Epithelial cell of prostate (primary cell): ENCODE measurements at regions not wholly inside any gene's neighbourhood (a gene's known extent, or its start where the extent isn't known, plus 50 kb on each side); places are given as distances from the start of the nearest gene placed in this dataset.
"Not testable (repeated sequence)": the region's sequence is repeated elsewhere in the genome, so short reads cannot be mapped to it uniquely, and the experiment has no call there.

ENCODE experiments used
- DNase-seq: peaks from one replicate; pipeline ENCODE4 v3.0.0-alpha.2; 2011; ENCODE audit warnings: low read depth, low spot score
- H3K27ac ChIP-seq: fragments of 450-650 bp; 2 replicates; pipeline ENCODE4 v1.5.1; 2017; ENCODE audit warnings: mild to moderate bottlenecking

DNA sequence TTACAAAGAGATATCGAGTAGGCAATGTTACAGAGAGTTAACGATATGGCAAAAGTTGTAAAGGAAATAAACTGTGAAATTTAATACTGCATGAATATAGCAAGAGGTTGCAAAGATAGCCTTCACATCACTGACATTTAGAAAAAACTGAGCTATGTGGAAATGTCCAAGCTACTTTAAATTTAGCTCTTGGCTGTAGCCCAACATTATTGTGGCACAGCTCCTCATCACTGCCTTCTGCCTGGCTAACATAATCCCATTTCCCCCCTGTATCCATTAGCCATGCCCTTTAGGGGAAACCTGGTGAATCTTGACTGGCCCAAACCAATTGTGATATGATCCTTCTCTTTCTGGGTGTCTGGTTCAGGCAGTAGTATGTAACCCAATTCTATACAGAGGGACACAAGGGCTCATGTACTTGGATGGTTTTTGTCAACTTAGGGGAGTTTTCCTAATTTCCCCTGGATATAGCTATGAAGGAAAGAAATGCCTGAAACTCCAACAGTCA lies 115.4 kb downstream of the PFDN4 start:
- no peak overlapping the region for H3K27ac ChIP-seq
- DNase-seq, result no peak

DNA sequence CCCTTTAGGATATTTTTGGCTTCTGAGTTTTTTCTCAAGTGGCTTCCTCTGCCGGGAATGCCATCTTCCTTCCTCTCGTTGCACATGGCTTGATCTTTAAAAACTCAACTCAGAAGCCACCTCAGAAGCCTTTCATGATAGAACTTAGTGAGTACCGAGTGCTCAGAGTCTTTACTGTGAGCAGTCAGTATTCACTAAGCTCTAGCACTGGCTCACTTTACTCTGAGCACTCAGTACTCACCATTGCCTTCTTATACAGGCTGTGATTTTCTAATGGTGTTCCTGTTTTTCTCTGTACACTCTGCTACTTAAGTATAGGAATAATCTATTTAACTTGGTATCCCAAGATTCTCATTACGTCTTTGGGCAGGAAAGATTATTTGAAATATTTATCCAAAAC lies 116.2 kb downstream of the PFDN4 start:
- DNase-seq, result no peak
- no peak overlapping the region for H3K27ac ChIP-seq

DNA sequence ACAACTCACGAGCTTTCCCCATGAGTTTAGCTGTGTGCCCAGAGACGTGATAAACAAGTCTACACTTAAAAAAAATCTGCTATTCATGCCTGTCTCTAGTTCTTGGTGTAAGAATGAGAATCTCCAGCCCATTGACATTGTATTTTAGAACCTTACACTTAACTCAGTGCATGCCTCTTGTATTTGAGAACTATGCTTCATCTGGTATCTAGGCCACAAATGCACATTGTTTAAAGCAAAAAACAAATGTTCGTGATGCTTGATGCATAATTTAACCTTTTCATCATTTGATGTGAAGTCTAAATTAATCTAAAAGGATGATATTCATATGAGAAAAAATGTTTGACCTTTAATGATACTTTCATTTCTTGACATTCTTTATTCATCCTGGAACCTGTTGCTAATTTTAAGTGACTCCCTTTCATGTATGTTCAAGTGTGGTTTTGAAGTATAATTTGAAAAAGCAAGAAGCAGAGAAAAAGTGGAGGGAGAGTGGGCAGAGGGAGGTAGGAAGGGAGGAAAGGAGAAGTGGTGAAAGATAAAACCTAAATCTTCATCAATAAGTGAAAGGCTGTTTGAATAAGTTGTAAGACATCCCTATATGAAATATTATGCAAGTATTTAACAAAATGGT lies 116.9 kb downstream of the PFDN4 start:
- no peak for DNase-seq

DNA sequence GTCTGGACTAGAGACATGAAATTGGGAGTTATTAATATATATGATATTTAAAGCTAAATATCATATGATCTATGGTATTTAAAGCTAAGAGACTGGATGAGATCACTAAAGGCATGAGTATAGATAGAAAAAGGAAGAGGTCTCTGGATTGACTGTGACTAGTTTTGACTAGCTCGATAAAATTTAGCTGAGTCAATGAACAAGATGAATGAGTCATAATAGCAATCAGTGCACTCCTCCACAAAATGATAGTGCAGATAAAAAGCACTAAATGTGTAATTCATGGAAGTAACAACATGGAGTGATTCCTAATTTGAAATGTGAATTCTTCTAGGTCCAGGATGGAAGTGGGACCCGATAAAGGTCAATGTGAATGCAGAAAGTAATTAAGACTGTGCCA lies 127.4 kb downstream of the PFDN4 start:
- no peak for DNase-seq
- no peak overlapping the region for H3K27ac ChIP-seq

More for the DNA sequence above, 116.9 kb downstream of the PFDN4 start:
- H3K27ac ChIP-seq, result no peak overlapping the region

DNA sequence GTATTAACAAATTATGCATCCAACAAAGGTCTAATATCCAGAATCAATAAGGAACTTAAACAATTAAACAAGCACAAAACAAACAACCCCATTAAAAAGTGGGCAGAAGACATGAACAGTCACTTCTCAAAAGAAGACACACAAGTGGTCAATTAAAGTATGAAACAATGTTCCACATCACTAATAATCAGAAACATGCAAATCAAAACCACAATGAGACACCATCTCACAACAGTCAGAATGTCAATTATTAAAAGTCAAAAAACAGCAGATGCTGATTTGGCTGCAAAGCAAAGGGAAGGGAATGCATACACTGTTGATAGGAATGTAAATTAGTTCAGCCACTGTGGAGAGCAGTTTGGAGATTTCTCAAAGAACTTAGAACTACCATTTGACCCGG lies 129.3 kb downstream of the PFDN4 start:
- H3K27ac ChIP-seq, result no peak overlapping the region
- DNase-seq, result no peak

DNA sequence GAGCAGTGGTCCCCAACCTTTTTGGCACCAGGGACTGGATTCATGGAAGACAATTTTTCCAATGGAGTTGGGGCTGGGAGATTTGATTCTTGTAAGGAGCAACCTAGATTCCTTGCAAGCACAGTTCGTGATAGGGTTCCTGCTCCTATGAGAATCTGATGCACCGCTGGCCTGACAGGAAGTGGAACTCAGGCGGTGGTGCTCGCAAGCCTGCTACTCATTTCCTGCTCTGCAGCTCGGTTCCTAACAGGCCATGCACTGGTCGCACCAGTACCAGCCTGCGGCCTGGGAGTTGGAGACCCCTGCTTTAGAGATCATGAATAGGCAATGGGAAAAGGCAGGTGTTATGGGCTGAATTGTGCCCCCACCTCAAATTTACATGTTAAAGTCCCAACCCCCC lies 131.2 kb downstream of the PFDN4 start:
- no peak overlapping the region for H3K27ac ChIP-seq
- no peak for DNase-seq

DNA sequence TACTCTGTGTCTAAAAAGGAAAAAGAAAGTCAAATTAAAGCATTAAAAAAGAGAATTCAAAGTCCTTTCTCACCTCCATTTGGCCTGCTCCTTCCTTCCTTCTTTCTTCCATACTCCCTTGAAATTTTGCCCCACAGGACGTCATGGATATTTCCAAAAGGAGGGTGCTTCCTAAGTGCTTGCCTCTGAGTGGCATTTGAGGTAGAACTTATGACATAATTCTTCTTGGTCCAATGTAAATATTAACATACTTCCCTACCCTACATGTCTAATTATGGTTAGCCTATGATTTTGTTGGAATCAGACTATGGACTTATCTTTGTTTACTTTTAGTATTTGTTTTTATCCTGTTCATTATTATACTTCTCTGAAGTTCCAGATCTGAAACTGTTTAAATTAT lies 132.3 kb downstream of the PFDN4 start:
- no peak for DNase-seq
- H3K27ac ChIP-seq, result no peak overlapping the region

DNA sequence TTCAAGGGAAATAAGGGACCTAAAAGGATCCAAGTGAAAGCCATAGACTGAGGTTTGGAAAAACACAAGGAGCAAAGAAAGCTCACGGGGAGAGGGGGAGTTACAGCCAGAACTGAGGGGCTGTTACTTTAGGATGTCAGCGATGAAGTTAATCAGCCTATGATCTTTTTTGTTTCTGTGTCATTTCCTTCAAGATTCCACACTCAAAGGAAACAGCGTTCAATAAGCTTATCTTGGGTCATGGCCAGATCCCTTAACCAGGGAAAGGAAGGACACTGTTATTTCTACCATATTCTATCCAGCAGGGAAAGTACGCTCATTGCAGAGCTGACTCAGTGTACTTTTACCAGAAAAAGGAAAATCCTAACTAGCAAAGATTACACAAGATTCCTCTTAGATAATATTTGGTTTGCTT lies 132.8 kb downstream of the PFDN4 start:
- no peak for DNase-seq
- no peak overlapping the region for H3K27ac ChIP-seq

DNA sequence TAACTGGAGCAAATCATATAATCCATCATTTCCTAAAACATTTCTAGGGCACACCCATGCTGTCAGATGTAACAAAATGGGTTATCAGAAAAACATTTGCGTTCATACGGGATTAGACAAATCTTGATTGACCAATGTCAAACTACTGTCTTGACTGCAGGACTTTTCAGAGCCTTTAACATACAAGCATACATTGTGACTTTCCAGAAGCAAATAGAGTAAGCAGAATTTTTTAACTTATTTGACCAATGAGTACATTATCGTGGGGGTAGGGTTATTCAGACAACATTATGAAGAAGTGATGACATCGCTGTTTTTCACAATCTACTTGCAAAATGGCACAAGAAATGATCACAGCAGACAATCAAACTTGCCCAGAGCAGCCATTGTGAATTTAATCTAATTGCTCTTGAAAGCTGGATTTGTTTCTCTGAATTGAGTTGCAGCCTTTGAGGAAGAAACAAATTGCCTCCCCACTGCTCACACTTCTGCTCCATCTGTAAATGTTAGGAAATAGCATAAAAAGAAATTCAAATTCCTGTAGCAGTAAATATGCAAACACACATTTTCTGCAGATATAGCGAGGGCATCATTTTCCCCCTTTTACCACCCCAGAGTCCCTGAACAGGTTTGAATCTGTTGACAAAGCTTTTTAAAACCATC lies 133.0 kb upstream of the DOK5 start:
- no peak for DNase-seq
- H3K27ac ChIP-seq, result no peak overlapping the region

DNA sequence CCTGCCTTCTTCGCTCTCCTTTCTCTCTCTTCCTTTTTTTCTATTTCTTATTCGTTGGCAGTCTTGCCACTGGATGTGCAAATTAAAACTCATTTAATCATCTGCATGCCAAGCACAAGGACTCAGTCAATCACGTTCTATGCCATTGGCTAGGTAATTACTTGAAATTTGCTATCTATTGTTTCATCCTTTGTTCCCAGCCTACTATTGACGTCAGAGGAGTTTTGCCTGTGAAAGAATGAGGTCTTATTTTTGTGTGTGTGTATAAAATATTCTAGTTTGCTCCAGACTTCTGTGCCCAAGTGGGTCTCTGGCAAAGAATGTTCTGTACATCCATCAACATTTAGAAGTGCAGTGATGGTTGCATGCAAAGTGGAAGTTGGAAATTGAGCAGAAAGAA lies 132.3 kb upstream of the DOK5 start:
- DNase-seq, result no peak
- no peak overlapping the region for H3K27ac ChIP-seq

DNA sequence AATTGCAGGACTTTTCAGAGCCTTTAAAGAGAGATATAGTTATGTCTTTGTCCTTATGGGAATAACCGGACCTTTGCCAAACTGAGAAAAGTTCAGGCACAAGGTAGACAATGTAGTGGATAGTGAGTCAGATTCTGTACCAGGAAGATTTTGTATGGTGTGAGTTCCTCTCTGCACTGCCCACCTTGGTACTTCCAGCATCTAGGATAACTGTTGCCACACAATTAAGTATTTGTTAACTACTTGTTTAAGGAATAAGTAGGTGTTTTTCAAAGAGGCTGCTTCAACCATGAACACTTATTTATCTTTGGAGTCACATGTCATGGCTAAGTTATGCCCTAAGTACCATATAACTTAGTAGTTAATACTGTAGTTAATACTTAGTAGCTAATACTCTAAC lies 131.8 kb upstream of the DOK5 start:
- no peak for DNase-seq
- no peak overlapping the region for H3K27ac ChIP-seq

DNA sequence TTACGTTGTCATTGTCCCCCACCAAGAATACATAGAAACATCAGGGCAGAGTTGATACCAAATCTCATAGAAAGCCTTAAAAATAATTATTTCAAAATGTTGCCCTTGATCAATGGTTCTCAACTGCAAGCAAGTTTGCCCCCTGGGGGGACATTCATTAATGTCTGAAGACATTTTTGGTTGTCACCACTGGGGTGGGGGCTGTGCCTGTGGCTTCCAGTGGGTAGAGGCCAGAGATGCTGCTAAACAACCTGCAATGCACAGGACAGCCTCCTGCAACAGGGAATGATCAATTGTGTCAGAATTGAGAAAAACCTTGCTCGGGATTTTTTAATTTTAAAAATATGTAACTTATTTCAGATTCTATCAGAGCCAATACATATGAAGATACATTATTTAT lies 130.6 kb upstream of the DOK5 start:
- no peak overlapping the region for H3K27ac ChIP-seq
- DNase-seq, result no peak

DNA sequence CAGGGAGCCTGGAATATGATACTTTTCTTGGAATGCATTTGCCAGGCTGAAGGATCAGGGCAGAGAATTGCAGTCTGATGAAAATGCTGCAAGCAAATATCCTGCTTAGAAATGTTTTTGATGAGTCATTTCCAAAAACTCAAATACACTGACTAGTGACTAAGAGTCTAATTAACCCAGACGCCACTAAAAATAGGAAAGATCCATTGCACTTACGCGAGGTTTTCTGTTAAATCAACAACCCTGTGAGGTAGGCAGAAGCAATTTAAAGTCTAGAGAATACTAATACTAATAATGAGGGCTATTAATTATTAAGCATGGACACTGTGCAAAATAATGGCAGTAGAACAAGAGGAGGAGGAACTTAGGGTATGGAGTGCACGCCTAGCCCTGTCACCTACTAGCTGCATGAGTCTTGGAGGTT lies 130.1 kb upstream of the DOK5 start:
- no peak for DNase-seq
- H3K27ac ChIP-seq, result no peak overlapping the region

DNA sequence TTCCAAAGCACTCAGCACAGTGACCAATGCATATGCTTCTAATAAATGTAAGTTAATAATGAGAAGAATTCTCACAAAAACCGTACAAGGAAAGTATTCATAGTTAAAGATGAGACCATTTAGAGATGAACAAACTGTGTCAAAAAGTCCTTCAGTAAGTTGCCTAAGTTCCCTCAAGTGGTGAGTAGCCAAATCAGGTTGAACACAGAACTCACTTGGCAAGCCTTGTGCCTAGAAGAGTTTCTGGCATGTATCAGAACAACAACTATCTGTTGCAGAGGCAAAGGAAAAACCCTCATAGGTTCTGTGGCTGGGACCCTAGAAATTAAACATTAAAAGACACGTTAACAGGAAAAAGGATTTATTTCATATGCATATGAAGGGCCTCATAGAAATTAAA lies 129.6 kb upstream of the DOK5 start:
- no peak for DNase-seq
- H3K27ac ChIP-seq, result no peak overlapping the region

DNA sequence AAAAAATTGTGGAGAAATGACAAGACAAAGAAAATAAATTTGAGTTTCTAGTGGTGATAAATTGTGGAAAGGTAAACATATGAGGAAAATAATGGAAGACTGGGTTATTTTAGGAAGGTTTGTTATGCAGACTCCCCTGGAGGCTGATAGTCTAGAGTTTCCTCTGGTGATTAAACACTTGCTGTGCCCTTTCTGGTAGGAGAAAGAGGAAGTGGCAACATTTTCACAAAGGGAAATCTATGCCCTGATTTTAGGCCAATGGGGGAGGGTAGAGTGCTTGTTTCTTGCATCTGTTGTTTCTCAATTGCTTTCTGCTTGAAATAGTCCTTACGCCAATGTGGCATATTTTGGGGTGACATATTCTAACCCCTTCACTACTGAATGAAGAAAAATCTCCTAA lies 129.1 kb upstream of the DOK5 start:
- H3K27ac ChIP-seq, result no peak overlapping the region

DNA sequence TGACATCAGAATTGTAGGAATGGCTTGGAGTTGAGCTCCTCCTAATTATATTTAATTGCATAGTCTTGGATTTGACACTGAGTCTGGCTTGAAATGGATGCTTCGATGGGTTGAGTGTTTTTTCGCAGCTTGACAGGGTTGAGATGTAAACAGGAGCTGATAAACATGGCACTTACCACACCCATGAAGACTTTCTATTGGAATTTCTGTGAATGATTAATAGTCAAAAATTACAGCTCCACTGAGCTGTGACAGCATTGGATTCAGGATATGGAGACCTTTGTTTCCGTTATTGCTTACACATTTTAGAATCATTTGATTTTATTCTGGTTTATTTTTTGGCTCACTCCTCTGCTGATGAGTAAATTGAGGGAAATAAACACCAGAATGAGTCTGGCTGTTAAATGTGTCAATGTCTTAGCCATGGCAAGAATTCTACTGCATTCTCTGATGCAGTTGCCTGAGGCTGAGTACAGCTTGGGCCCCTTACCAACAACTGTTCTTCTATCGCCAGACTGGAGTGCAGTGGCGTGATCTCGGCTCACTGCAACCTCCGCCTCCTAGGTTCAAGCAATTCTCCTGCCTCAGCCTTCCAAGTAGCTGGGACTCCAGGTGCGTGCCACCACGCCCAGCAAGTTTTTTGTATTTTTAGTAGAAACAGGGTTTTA lies 128.1 kb upstream of the DOK5 start:
- H3K27ac ChIP-seq, result no peak overlapping the region
- no peak for DNase-seq

More for the DNA sequence above, 129.1 kb upstream of the DOK5 start:
- no peak for DNase-seq

DNA sequence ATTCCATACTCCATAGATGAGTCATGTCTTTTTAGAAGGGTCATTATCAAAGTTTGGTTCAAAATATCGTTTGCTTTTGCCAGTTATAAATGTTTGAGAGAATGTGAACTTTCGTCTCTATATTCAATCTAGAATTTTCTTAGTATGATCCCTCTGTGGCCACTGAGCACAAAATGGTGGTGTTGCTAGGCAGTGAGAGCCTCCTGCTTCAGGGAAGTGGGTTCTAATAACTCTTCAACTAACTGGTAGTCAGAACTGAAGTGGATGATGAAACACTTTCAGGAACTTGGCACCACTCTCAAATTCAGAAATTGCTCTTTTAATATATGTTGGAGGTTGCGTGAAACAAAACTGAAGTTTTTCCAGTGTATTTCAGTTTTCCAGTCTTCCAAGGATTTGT lies 125.0 kb upstream of the DOK5 start:
- no peak overlapping the region for H3K27ac ChIP-seq
- no peak for DNase-seq

DNA sequence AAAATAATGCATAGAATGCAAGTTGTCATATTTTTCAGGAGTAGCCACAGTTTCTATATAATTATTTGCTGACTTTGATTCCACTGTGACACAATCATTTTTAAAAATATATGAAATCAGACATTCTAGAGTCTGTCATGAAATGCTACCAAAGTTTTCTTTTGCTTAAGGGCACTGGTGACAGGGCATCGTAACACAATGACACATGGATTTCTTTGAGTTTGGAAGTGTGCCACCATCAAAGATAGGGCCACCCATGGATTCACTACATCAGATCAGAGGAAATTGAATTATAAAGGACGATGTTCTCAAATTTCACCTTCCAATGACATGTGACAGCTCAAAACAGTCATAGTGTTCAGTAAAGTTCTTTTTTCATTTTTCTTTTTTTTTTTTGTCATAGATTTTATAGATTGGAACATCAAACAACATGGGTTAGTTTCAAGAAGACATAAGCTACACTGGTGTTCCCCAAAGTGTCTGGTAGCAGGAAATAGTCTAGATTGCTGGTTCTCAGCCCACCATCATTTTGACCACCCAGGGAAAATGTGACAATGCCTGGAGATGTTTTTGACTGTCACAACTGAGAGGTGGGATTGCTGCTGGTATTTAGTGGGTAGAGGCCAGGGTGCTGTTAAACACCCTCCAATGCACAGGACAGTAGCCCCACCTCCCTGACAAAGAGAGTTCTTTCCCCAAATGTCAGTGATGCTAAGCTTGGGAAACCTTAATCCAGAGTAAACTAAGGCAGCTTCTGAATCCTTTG lies 123.8 kb upstream of the DOK5 start:
- no peak for DNase-seq
- H3K27ac ChIP-seq, result no peak overlapping the region

DNA sequence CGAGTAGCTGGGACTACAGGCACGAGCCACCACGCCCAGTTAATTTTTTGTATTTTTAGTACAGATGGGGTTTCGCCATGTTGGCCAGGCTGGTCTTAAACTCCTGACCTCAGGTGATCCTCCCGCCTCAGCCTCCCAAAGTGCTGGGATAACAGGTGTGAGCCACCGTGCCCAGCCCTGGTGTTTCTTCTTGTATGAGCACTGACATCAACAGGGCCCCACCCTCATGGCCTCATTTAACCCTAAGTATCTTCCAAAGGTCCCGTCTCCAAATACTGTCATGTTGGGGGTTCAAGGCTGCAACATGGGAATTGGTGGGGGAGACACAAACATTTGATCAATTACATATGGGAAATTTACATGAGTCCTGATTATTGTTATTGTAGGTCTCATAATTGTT lies 122.9 kb upstream of the DOK5 start:
- DNase-seq, H3K27ac ChIP-seq: not testable (repeated sequence)

DNA sequence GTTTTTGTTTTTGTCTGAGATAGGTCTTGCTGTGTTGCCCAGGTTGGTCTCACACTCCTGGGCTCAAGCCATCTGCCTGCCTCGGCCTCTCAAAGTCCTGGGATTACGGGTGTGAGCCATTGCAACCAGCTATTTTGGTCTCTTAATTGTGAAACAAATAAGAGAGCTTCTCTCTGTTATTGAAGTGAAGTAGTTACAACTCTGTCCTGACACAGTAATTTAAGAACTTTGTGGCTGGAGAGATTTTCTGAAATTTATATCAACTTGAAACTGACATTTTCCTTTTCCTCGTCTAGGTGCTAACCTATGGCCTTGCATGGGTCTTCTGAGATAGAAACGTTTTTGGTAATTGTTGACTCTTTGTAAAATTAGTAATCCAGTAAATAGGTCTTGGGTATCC lies 122.1 kb upstream of the DOK5 start:
- no peak overlapping the region for H3K27ac ChIP-seq
- DNase-seq, result no peak
